SK-N-SH (cell line): ENCODE measurements at regions not wholly inside any gene's neighbourhood (a gene's known extent, or its start where the extent isn't known, plus 50 kb on each side); places are given as distances from the start of the nearest gene placed in this dataset.
"Not testable (repeated sequence)": the region's sequence is repeated elsewhere in the genome, so short reads cannot be mapped to it uniquely, and the experiment has no call there.

Experiments used
- CTCF ChIA-PET: fragments of 300-600, 350-600 bp; formaldehyde crosslinking; extraction: SDS; loops from one replicate; lab custom pipeline; 2021; lab: Yijun Ruan, JAX
- POLR2A ChIA-PET: fragments of 350-600 bp; sonication (Branson Sonifier 250); formaldehyde crosslinking; extraction: SDS; loops from one replicate; lab custom pipeline; 2020; ENCODE audit warnings: antibody characterized with exemption, inconsistent platforms; lab: Yijun Ruan, JAX
- DNase-seq: peaks from one replicate; pipeline ENCODE4 v3.0.0; 2012
- H2AFZ ChIP-seq: fragments of 200-600 bp; sonication (generic); 2 replicates; pipeline ENCODE4 v1.8.1; 2016; ENCODE audit warnings: antibody characterized with exemption, mild to moderate bottlenecking, low read depth
- H3F3A ChIP-seq: fragments of 200-600 bp; sonication (generic); replicated peaks from 2 replicates; pipeline ENCODE3; 2016; ENCODE audit warnings: antibody characterized with exemption, mild to moderate bottlenecking; ENCODE audit not compliant: insufficient read depth
- H3K27ac ChIP-seq, 2 experiments: fragments of 200-500 bp in 1 of 2; fragments of 200-600 bp in 1 of 2; sonication (Bioruptor generic) in 1 of 2; sonication (generic), shearing (Covaris generic) in 1 of 2; 2 replicates each; pipeline versions ENCODE4 v1.5.1 to v1.6.1; 2014 to 2016; ENCODE audit warnings: low read depth in 2 of 2, inconsistent platforms in 1 of 2, low read length in 1 of 2, mild to moderate bottlenecking in 1 of 2, mixed read lengths in 1 of 2
- H3K27me3 ChIP-seq: fragments of 200-600 bp; sonication (generic), shearing (Covaris generic); 2 replicates; pipeline ENCODE4 v1.6.1; 2016; ENCODE audit warnings: mixed run types; ENCODE audit not compliant: insufficient read depth
- H3K36me3 ChIP-seq, 2 experiments: fragments of 200-500 bp in 1 of 2; fragments of 200-600 bp in 1 of 2; sonication (Bioruptor generic) in 1 of 2; sonication (generic) in 1 of 2; replicated peaks in 1 of 2; 2 replicates each; pipeline versions ENCODE3 to v1.5.1; 2014 to 2016; ENCODE audit warnings: low read length in 1 of 2, mild to moderate bottlenecking in 1 of 2; ENCODE audit not compliant: insufficient read depth in 2 of 2, control insufficient read depth in 1 of 2
- H3K4me1 ChIP-seq, 2 experiments: fragments of 200-500 bp in 1 of 2; fragments of 200-600 bp in 1 of 2; sonication (Bioruptor generic) in 1 of 2; sonication (generic), shearing (Covaris generic) in 1 of 2; 2 replicates each; pipeline versions ENCODE4 v1.5.1 to v1.6.1; 2014 to 2016; ENCODE audit warnings: low read depth in 1 of 2, low read length in 1 of 2, mixed run types in 1 of 2; ENCODE audit not compliant: insufficient read depth in 2 of 2, control insufficient read depth in 1 of 2
- H3K4me2 ChIP-seq: fragments of 200-600 bp; sonication (generic), shearing (Covaris generic); 2 replicates; pipeline ENCODE4 v1.6.1; 2017; ENCODE audit warnings: mixed run types
- H3K4me3 ChIP-seq, 2 experiments: fragments of 200-500 bp in 1 of 2; fragments of 200-600 bp in 1 of 2; sonication (Bioruptor generic) in 1 of 2; sonication (generic), shearing (Covaris generic) in 1 of 2; 2 replicates each; pipeline versions ENCODE4 v1.5.1 to v1.8.1; 2014 to 2016; ENCODE audit warnings: low read depth in 2 of 2, inconsistent platforms in 1 of 2, low read length in 1 of 2, mild to moderate bottlenecking in 1 of 2, mixed read lengths in 1 of 2, moderate library complexity in 1 of 2
- H3K79me2 ChIP-seq: fragments of 200-600 bp; sonication (generic); 2 replicates; pipeline ENCODE4 v1.8.1; 2017; ENCODE audit warnings: mild to moderate bottlenecking; ENCODE audit not compliant: insufficient read depth
- H3K9ac ChIP-seq: fragments of 200-600 bp; sonication (generic); 2 replicates; pipeline ENCODE4 v1.6.1; 2017; ENCODE audit warnings: mixed run types
- H3K9me2 ChIP-seq: fragments of 200-600 bp; sonication (generic); 2 replicates; pipeline ENCODE4 v1.6.1; 2017; ENCODE audit warnings: mixed run types
- H3K9me3 ChIP-seq: fragments of 200-600 bp; sonication (generic); 2 replicates; pipeline ENCODE4 v1.6.1; 2017; ENCODE audit warnings: mixed run types, mild to moderate bottlenecking, moderate library complexity
- H4K20me1 ChIP-seq: fragments of 200-600 bp; sonication (generic); 2 replicates; pipeline ENCODE4 v1.6.1; 2017; ENCODE audit warnings: mild to moderate bottlenecking, mixed run types; ENCODE audit not compliant: insufficient read depth
- EP300 ChIP-seq, 2 experiments: IDR thresholded peaks; 2 replicates each; pipeline versions ENCODE4 v1.4.0 to v1.6.1; 2012; ENCODE audit warnings: borderline replicate concordance in 1 of 2, low read depth in 1 of 2, low read length in 1 of 2
- GABPA ChIP-seq: IDR thresholded peaks from 2 replicates; pipeline ENCODE4 v1.4.0; 2012; ENCODE audit warnings: low read depth, mild to moderate bottlenecking
- JUND ChIP-seq: IDR thresholded peaks from 2 replicates; pipeline ENCODE4 v1.4.0; 2012
- MAX ChIP-seq: IDR thresholded peaks from 2 replicates; pipeline ENCODE4 v1.4.0; 2012; ENCODE audit warnings: low read depth
- MEF2A ChIP-seq: IDR thresholded peaks from 2 replicates; pipeline ENCODE4 v1.4.0; 2012; ENCODE audit warnings: low read depth, borderline replicate concordance
- MXI1 ChIP-seq: IDR thresholded peaks from 2 replicates; pipeline ENCODE4 v1.6.1; 2012; ENCODE audit warnings: mild to moderate bottlenecking, low read depth, low read length, improper control_type of control experiment
- RXRA ChIP-seq: IDR thresholded peaks from 2 replicates; pipeline ENCODE4 v1.4.0; 2012; ENCODE audit warnings: low read depth, mild to moderate bottlenecking, borderline replicate concordance
- SIN3A ChIP-seq: IDR thresholded peaks from 2 replicates; pipeline ENCODE4 v1.6.1; 2012; ENCODE audit warnings: low read depth, mild to moderate bottlenecking, low read length, moderate library complexity, borderline replicate concordance
- SMC3 ChIP-seq: IDR thresholded peaks from 2 replicates; pipeline ENCODE4 v1.6.1; 2012; ENCODE audit warnings: low read depth, low read length, improper control_type of control experiment
- TCF12 ChIP-seq: IDR thresholded peaks from 2 replicates; pipeline ENCODE4 v1.4.0; 2012
- WGBS: methylation state at CpG from one replicate; pipeline ENCODE4 v1.1.6; 2017; ENCODE audit warnings: low lambda C conversion rate; 5-methylcytosine and 5-hydroxymethylcytosine counted together
- TF ChIP-seq, protein P1 (sequence below): IDR thresholded peaks from 2 replicates; pipeline ENCODE4 v1.4.0; 2012; ENCODE audit warnings: low read depth, borderline replicate concordance
- TF ChIP-seq, protein P2 (sequence below): fragments of 150-350 bp; IDR thresholded peaks from 2 replicates; pipeline ENCODE4 v1.6.1; 2016; ENCODE audit warnings: mild to moderate bottlenecking, low read depth, low read length
- TF ChIP-seq, protein P3 (sequence below): fragments of 200-600 bp; sonication (generic); IDR thresholded peaks from 2 replicates; pipeline ENCODE4 v1.6.1; 2017; ENCODE audit warnings: antibody characterized with exemption, mild to moderate bottlenecking, moderate library complexity

- 32% methylated on average over 5 of the region's 7 CpGs for WGBS
- no peaks in the 10 kb centered on the region for H3K9me2 ChIP-seq
- no peak overlapping the region for H3K27ac ChIP-seq
- TF ChIP-seq, protein P1, sequence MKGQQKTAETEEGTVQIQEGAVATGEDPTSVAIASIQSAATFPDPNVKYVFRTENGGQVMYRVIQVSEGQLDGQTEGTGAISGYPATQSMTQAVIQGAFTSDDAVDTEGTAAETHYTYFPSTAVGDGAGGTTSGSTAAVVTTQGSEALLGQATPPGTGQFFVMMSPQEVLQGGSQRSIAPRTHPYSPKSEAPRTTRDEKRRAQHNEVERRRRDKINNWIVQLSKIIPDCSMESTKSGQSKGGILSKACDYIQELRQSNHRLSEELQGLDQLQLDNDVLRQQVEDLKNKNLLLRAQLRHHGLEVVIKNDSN = no peak
- no peak for TF ChIP-seq SMC3
- no peak for TF ChIP-seq GABPA
- no peak for TF ChIP-seq MXI1
- TF ChIP-seq, protein P2, sequence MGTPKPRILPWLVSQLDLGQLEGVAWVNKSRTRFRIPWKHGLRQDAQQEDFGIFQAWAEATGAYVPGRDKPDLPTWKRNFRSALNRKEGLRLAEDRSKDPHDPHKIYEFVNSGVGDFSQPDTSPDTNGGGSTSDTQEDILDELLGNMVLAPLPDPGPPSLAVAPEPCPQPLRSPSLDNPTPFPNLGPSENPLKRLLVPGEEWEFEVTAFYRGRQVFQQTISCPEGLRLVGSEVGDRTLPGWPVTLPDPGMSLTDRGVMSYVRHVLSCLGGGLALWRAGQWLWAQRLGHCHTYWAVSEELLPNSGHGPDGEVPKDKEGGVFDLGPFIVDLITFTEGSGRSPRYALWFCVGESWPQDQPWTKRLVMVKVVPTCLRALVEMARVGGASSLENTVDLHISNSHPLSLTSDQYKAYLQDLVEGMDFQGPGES = no peak
- no peak for TF ChIP-seq SIN3A
- TF ChIP-seq MAX = no peak
- TF ChIP-seq JUND = no peak
- no peak for TF ChIP-seq RXRA
- TF ChIP-seq EP300 (IDR thresholded peaks at IDR 0.05; ENCODE audit: borderline replicate concordance in 1 of 2, low read depth in 1 of 2, low read length in 1 of 2) = no peak
- TF ChIP-seq, all 33 proteins: peak for 0
- Histone ChIP-seq H3K27me3 (no peaks in the 10 kb centered on the region; the same call in 1 of the 2 replicates), H3K9me3 (no peaks in the 10 kb centered on the region), H3F3A (no peaks in the 10 kb centered on the region), H3K4me2 (no peak overlapping the region), H2AFZ (no peak overlapping the region), H3K4me3 (no peak overlapping the region), H3K36me3 (no peaks in the 10 kb centered on the region), H4K20me1 (no peaks in the 10 kb centered on the region), H3K79me2 (no peaks in the 10 kb centered on the region), H3K4me1 (no peaks in the 10 kb centered on the region), H3K9ac (no peak overlapping the region)
- POLR2A ChIA-PET = no interaction called here
- DNase-seq = no peak
- CTCF ChIA-PET = no interaction called here
Observed at GRCh38 chr4:64799751-64800150, 390.5 kb upstream of the TECRL start.

- H3K4me2 ChIP-seq, H3K27me3 ChIP-seq, H3K79me2 ChIP-seq, H3K4me3 ChIP-seq, H3F3A ChIP-seq, H4K20me1 ChIP-seq, DNase-seq, H3K9me2 ChIP-seq, H3K4me1 ChIP-seq, CTCF ChIA-PET, H2AFZ ChIP-seq, H3K27ac ChIP-seq, H3K9ac ChIP-seq, H3K9me3 ChIP-seq, H3K36me3 ChIP-seq, POLR2A ChIA-PET: not testable (repeated sequence)
- WGBS = 42% methylated on average over 4 of the region's 4 CpGs
Observed at GRCh38 chr4:64798828-64799227, 389.6 kb upstream of the TECRL start.

DNA sequence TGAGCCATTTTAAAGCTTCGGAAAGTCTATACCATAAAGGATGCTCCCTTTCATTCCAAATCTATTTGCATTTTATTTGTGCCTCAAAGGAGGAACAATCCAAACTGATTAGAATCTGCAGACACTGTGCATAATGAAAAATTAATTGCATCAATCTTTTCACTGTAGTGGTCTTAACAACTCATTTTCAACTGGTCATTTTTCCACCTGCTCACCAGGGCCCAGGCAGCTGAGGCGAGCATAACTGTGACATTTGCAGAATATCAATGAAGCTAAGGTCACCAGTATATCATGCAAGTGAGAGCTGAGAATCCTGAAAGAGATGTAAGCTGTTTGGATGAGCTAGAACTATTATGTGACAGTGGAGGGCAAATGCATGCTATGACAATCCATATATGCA is 387.3 kb upstream of the TECRL start:
- no peak overlapping the region for H3K4me3 ChIP-seq
- 2% methylated on average over 2 of the region's 2 CpGs for WGBS
- H3K36me3 ChIP-seq = no peaks in the 10 kb centered on the region
- no peaks in the 10 kb centered on the region for H3K9me3 ChIP-seq
- no peaks in the 10 kb centered on the region for H3K4me1 ChIP-seq
- no peak for DNase-seq
- no peaks in the 10 kb centered on the region for H3K79me2 ChIP-seq
- H3K4me2 ChIP-seq = no peak overlapping the region
- H4K20me1 ChIP-seq = no peaks in the 10 kb centered on the region
- H3K9ac ChIP-seq = no peak overlapping the region
- no peaks in the 10 kb centered on the region; the same call in 1 of the 2 replicates for H3K27me3 ChIP-seq
- H2AFZ ChIP-seq = no peak overlapping the region
- POLR2A ChIA-PET = no interaction called here
- no peaks in the 10 kb centered on the region for H3K9me2 ChIP-seq
- CTCF ChIA-PET = no interaction called here
- no peak for TF ChIP-seq SMC3
- TF ChIP-seq TCF12 = no peak
- TF ChIP-seq MXI1 = no peak
- TF ChIP-seq, protein P3, sequence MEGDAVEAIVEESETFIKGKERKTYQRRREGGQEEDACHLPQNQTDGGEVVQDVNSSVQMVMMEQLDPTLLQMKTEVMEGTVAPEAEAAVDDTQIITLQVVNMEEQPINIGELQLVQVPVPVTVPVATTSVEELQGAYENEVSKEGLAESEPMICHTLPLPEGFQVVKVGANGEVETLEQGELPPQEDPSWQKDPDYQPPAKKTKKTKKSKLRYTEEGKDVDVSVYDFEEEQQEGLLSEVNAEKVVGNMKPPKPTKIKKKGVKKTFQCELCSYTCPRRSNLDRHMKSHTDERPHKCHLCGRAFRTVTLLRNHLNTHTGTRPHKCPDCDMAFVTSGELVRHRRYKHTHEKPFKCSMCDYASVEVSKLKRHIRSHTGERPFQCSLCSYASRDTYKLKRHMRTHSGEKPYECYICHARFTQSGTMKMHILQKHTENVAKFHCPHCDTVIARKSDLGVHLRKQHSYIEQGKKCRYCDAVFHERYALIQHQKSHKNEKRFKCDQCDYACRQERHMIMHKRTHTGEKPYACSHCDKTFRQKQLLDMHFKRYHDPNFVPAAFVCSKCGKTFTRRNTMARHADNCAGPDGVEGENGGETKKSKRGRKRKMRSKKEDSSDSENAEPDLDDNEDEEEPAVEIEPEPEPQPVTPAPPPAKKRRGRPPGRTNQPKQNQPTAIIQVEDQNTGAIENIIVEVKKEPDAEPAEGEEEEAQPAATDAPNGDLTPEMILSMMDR = no peak
- no peak for TF ChIP-seq MEF2A
- H3F3A ChIP-seq = no peaks in the 10 kb centered on the region
- no peak overlapping the region for H3K27ac ChIP-seq
